OCI-LY3 (cell line): ENCODE measurements at regions not wholly inside any gene's neighbourhood (a gene's known extent, or its start where the extent isn't known, plus 50 kb on each side); places are given as distances from the start of the nearest gene placed in this dataset.

Source experiments
- H2AFZ ChIP-seq: fragments of 200-600, 300-600 bp; shearing (Covaris generic); 2 replicates; pipeline ENCODE4 v1.6.0; 2014; ENCODE audit warnings: antibody characterized with exemption, low read depth, low read length
- H3K27ac ChIP-seq: fragments of 200-600, 300-600 bp; sonication (generic); 2 replicates; pipeline ENCODE4 v1.5.1; 2014; ENCODE audit warnings: mild to moderate bottlenecking, low read length, moderate library complexity, mixed read lengths
- H3K27me3 ChIP-seq: fragments of 200-600, 300-600 bp; sonication (generic); 2 replicates; pipeline ENCODE4 v1.6.1; 2014; ENCODE audit warnings: low read depth, low read length, mixed read lengths
- H3K36me3 ChIP-seq: fragments of 200-600, 300-600 bp; sonication (generic); replicated peaks from 2 replicates; pipeline ENCODE3; 2014; ENCODE audit warnings: low read depth, low read length, mixed read lengths
- H3K4me1 ChIP-seq: fragments of 300-600, 200-600 bp; sonication (generic); 2 replicates; pipeline ENCODE4 v1.6.1; 2014; ENCODE audit warnings: low read length, mixed read lengths
- H3K4me2 ChIP-seq: fragments of 200-600, 300-600 bp; sonication (generic); 2 replicates; pipeline ENCODE4 v1.6.1; 2014; ENCODE audit warnings: low read length, mixed read lengths
- H3K4me3 ChIP-seq: fragments of 300-600, 200-600 bp; sonication (generic); 2 replicates; pipeline ENCODE4 v1.5.1; 2014; ENCODE audit warnings: antibody characterized with exemption, mild to moderate bottlenecking, low read length, moderate library complexity
- H3K79me2 ChIP-seq: fragments of 300-600, 200-600 bp; shearing (Covaris generic); 2 replicates; pipeline ENCODE4 v1.6.1; 2014; ENCODE audit warnings: mild to moderate bottlenecking, low read length, mixed read lengths
- H3K9ac ChIP-seq: fragments of 300-600, 200-600 bp; shearing (Covaris generic); 2 replicates; pipeline ENCODE4 v1.6.0; 2014; ENCODE audit warnings: mild to moderate bottlenecking, low read length, moderate library complexity
- H3K9me3 ChIP-seq: fragments of 200-600, 300-600 bp; shearing (Covaris generic); 2 replicates; pipeline ENCODE4 v1.6.1; 2014; ENCODE audit warnings: low read length, mixed read lengths; ENCODE audit not compliant: insufficient read depth
- H4K20me1 ChIP-seq: fragments of 200-600, 300-600 bp; sonication (generic); 2 replicates; pipeline ENCODE4 v1.6.1; 2016; ENCODE audit warnings: low read length, mixed read lengths; ENCODE audit not compliant: insufficient read depth
- CTCF ChIP-seq: fragments of 200-600, 300-600 bp; sonication (generic); IDR thresholded peaks from 2 replicates; pipeline ENCODE4 v1.5.1; 2014; ENCODE audit warnings: antibody characterized with exemption, low read length, low read depth
- EZH2phosphoT487 ChIP-seq: fragments of 200-600 bp; shearing (Covaris generic); IDR thresholded peaks from 2 replicates; pipeline ENCODE4 v1.6.1; 2018; ENCODE audit warnings: antibody characterized with exemption, mixed run types, low read depth

- H4K20me1 ChIP-seq = no peaks in the 10 kb centered on the region
- H3K27ac ChIP-seq = no peak overlapping the region
- no peak overlapping the region for H3K4me2 ChIP-seq
- H3K4me3 ChIP-seq = no peak overlapping the region
- H3K4me1 ChIP-seq = peaks cover 27% of the 10 kb centered on the region
- no peaks in the 10 kb centered on the region for H3K9me3 ChIP-seq
- peaks cover 67% of the 10 kb centered on the region for H3K27me3 ChIP-seq
- no peaks in the 10 kb centered on the region for H3K79me2 ChIP-seq
- H3K9ac ChIP-seq = no peak overlapping the region
- TF ChIP-seq CTCF = no peak
- no peak for TF ChIP-seq EZH2phosphoT487
- no peaks in the 10 kb centered on the region for H3K36me3 ChIP-seq
- H2AFZ ChIP-seq = no peak overlapping the region
Observed at GRCh38 chr6:63517221-63517620, 55.1 kb upstream of the LOC128125822 start.

- no peak overlapping the region for H3K9ac ChIP-seq
- no peak overlapping the region for H3K4me3 ChIP-seq
Observed at GRCh38 chr6:63521475-63522210, 50.6 kb upstream of the LOC128125822 start.

More at GRCh38 chr6:63521475-63522210, 50.6 kb upstream of the LOC128125822 start:
- H3K4me2 ChIP-seq = no peak overlapping the region
- no peaks in the 10 kb centered on the region for H3K36me3 ChIP-seq
- no peaks in the 10 kb centered on the region for H4K20me1 ChIP-seq
- H3K4me1 ChIP-seq = peaks cover 29% of the 10 kb centered on the region
- H3K79me2 ChIP-seq = no peaks in the 10 kb centered on the region
- peaks cover 38% of the 10 kb centered on the region for H3K27me3 ChIP-seq
- no peak overlapping the region for H2AFZ ChIP-seq
- no peak overlapping the region for H3K27ac ChIP-seq
- no peak for TF ChIP-seq CTCF
- TF ChIP-seq EZH2phosphoT487 = no peak
- no peaks in the 10 kb centered on the region for H3K9me3 ChIP-seq
